M059J (cell line): ENCODE measurements at regions not wholly inside any gene's neighbourhood (a gene's known extent, or its start where the extent isn't known, plus 50 kb on each side); places are given as distances from the start of the nearest gene placed in this dataset.

Experiments used
- DNase-seq: peaks from one replicate; pipeline ENCODE4 v3.0.0-alpha.2; 2012; ENCODE audit warnings: low read depth

DNA sequence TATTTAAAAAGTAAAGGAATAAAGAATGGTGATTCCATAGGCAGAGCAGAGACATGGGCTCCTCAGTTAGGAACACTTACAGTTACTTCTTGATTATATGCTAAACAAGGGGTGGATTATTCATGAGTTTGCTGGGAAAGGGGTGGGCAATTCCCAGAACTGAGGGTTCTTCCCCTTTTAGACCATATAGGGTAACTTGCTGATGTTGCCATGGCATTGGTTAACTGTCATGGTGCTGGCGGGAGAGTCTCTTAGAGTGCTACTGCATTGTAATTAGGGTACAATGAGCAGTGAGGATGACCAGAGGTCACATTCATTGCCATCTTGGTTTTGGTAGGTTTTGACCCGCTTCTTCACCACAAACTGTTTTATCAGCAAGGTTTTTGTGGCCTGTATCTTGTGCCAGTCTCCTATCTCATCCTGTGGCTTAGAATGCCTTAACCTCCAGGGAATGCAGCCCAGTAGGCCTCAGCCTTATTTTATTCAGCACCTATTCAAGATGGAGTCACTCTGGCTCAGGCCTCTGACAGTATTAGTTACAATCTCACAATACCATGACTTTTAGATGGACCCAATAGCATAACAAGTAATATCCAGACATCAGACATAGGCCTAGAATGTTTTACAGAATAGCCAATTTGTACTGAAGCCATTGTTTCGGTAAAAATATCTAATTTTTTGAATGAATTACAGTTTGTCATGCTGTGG, 106.8 kb downstream of the ZBTB18 start:
- peak; percentile 14 for DNase-seq

DNA sequence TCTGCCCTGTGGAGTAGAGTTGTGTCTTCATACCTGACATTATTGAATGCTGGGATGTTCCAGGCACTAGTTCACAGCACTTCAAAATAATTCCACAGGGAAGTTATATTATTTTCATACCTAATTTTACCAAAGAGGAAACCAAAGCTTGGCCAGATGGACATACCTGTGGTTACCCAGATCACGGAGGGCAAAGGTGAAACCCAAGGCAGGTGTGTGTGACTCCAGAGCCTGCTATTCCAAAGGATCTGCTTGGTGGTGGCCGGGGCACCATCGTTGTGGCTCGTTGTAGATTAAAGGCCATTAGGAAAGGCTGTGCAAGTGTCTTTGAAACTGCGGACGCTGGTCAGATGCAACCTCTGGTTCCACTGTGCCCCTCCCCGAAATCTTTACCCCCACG, 108.6 kb downstream of the ZBTB18 start:
- DNase-seq: no peak

DNA sequence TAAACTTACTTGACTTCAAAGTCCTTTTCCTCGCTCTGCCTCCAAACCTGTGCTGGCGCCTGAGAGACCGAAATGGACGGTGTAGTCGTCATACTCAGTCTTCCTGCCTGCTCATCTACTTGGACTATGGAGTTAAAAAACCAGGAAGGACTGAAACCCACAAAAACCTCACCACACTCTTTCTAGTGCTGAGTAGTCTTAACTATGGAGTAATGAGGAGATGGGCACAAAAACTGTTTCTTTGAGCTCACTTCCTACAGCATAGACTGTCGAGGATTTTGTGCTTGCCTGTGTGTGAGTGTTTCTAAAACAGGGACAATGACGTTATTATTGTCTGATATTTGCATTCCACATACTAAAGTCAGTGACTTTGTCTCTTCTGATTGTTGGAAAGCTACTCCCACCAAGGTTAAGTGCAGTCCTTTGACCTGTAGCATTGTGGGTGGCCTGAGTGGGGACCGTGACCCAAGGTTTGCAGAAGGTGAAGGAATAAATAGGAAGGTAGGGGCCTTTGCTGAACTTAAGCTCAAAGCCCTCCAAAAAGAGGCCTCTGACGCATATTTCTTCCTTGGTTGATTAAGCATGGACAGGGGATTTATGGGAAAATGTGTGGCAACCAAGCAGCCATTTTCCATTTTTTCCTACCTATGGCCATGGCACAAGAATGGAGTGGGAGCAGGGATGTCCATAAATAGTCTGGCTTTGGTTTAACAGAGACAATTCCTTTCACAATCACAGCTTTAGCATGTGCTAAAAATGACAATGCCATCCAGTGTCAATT, 109.6 kb downstream of the ZBTB18 start:
- peak; percentile 18 for DNase-seq

DNA sequence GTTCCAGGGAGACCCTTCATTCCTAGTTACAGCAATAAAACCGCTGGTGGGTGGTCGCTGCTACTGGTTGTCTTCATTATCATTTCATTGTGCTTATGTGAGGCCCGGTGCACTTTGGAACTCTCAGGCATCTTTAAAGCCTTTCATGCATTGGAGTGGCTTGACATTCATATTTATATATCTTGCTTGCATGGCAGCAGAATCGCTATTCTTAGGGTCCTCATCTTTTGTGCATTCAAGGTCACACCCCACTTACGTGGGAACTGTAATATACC, 110.1 kb downstream of the ZBTB18 start:
- no peak for DNase-seq

DNA sequence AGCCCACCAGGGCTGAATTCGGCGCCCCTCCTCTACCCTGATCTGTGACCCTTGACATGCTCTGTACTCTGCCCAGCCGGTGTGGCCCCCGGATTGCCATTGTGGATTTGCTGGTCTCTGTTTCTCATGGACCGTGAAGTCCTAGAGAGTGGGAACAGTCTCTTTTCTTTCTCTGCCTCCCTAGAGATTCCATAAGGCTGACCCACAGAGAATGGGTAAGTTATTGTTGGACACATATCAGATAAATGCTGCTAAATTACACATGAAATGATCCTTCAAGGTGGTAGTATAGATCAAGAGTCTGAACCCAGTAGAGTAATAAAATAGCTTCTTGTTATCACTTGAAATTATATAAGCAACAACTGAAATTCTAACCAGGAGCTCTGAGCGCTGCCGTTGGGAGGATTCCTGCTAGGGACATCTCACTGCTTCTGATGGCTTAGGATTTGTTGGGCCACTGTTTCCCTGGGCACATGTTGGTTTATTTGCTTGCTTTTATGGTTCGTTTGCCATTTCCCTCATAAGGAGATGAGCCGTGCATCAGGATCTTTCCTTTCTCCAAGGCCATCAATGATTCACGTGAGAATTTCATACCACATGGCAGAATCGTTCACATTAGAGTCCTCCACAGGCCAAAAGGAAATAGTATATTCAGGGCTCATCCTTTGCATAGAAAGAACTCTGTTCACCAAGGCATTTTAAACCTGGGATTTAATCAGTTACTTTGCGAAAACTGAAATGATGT, 111.9 kb downstream of the ZBTB18 start:
- DNase-seq: peak; percentile 55

DNA sequence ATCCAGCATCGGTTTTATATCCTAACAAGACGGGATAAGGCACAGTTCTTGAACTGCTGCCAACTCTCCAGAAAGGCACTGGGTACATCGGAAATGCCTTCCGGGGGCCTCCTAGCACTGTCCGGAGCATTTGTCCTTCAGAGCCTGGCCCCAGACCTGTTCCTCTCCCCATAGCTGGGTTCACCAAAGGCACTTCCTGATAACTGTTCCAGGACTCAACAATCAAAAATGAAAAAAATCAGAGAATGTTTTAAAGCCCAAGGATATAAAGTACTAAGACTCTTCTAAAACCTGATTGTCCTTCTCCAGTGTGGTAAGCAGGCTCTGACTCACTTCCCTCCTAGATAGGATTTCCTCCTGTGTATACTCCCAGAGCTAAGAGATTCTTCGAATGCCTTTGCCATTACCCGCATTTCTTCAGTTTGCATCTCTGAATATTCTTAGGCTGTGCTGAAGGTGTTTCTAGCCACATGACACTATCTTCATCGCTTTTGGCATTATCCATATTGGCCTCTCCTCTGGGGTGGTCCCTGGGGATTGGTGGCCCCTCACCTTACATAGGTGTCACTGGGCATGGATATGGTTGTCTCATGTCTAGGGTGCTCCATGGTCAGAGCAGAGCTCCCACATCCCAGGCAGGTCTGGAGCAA, 112.9 kb downstream of the ZBTB18 start:
- DNase-seq: peak; percentile 99

DNA sequence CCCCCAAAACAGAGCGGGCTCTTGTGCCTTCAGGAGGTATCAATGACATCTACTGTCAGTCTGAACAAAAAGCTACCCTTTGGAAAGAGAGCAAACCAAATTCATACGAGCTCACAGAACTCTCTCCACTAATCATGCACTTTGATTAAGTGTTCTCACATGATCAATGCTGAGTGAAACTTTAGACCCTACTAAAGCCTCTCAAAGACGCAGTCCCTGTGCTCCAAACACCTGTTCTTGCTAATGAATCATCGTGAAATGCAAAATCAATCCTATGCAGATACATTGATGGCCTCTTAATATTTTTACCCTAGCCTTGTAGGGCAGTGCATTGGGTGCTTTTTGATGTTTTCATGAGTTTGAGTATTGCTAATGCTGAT, 113.4 kb downstream of the ZBTB18 start:
- DNase-seq: no peak

DNA sequence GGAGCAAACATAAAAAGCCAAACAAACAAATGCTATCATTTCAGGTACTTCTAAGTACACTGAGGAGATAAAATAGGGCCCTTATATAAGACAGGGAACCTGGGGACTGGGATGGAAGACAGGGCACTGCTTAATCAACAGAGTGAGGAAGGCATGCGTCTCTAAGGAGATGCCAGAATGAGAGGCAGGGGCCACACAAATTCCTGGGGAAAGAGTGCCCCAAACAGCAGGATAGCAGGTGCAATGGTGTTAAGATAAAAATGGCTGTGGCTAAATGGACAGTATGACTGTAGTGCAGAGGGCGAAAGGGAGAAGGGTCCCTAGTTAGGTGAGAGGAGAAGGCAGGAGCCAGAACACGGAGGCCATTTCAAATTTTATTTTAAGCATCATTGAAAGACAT, 113.9 kb downstream of the ZBTB18 start:
- no peak for DNase-seq

DNA sequence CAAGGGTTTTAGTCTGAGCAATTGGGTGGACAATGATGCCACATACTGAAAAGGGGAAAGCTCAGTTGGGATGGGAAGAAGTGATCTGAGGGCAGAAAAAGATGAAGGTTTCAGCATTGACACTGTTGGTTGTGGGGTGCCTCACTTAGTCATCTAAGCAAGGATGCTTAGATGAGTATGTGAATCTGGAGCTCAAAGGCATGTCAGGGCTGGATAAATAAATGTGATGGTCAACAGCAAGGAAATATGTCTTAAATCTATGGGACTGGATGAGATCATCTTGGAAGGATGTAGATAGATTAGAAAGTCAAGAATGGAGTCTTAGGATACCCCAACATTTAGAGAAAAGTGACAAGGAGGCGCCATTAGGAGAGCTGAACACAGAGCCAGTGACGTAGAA, 114.6 kb downstream of the ZBTB18 start:
- DNase-seq: no peak

DNA sequence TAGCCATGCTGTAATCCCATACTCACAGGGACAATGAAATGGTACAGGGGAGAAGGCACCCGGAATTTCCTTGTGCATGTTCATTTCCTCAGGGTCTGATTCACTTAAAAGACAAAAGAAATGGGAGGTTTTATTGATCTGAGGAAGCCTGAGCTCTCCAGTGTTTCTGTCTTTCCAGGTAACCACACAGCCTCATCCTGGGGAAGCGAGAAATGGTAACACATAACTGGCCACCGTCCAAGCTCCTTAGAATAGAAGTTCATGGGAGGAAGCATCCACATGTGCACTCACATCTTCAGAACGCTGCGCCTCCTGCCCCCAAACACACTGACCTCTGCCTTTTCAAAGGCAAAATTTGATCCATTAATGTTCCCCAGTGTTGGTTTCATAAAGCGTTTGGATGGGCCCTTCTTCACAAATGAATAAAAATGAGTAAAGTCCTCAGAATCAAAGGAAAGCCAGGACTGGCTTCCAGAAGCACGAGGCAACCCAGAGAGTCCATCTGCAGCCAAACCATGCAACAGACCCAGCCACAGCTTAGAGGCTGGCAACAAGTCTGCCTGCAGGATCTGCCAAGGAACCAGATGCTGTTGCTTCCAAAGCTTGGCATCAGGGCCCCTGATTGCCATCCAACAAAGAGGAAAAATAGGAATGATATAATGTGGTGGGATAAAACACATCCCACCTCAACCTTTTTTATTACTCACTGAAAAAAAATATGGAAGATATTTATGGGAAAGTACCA, 120.3 kb downstream of the ZBTB18 start:
- no peak for DNase-seq

DNA sequence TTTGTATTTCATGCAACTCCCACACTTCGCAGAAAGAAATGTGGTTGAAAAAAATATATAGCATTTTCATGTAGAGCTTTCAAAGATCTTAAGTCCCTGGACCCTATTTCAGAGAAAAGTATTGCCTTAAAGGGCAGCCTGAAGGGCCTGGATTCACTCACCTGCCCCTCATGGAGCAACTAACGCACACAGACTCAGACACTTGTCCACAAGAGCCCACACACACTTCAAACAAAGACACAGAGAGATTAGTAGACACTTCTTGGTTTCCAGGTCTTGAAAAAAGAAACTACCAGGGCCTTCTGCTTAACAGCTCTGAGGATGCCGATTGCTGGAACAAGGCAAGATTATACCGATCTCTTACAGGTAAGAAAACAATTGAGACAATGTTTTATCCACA, 122.2 kb downstream of the ZBTB18 start:
- no peak for DNase-seq

DNA sequence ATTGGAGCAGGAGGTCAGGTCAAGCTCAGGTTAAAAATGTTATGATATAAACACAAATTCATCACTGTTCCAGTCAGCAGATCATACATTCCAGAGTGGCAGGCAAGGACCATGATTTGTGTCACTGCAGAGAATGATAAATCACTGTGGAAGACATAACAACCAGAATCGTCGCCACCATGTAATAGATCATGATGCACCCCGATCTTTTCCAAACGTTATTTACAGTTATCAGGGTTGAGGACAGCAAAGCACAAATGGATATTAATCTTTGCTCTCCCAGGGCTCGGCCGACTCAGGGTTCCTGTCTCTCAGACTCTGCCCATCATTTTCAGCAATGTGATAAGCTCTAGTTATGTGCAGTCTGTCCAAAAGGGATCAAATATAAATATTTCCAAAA, 122.7 kb downstream of the ZBTB18 start:
- DNase-seq: peak; percentile 70

DNA sequence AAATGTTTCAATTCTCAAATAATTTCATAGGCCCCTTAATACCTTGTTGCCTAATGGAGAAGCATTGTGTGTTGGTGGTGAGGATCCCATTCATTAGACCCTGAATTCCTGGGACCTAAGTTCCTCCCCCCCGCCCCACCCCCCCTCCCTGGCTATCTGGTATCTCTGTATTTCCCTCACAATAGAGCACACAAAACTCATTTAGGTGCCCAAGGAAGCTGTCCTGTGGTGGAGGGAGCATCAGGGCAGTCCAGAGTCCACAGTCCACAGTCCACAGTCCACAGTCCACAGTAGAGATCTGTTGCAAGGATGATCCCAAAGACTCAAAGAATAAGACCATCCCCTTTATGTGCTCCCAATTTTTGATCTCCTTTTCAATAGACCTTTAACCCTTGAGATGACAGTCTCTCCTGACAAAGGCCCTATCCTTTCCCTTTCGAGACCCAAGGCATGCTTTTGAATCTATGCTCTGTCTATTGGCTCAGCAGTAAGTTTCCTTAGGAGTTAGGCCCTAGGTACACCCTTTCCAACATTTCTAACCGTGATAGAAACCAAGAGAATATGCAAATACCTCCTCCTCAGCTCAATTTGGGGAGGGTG, 123.9 kb downstream of the ZBTB18 start:
- no peak for DNase-seq

DNA sequence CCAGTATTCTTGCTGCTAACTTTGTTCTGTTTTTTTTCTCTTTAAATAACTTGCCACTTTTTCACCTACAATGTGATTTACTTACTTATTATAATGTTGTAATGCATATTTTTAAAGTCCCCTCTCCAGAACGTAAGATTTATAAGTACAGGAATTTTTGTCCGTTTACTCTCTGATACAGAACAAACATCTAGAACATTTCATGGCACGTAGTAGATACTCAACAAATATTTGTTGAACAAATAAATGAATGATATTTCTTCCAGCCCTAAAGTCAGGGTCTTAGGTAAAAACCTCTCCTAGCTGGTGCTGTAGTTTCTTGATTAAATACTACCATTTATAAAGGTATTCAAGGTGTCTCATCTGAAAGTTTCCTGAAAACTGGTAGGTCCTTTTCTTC, 125.1 kb downstream of the ZBTB18 start:
- DNase-seq: no peak

DNA sequence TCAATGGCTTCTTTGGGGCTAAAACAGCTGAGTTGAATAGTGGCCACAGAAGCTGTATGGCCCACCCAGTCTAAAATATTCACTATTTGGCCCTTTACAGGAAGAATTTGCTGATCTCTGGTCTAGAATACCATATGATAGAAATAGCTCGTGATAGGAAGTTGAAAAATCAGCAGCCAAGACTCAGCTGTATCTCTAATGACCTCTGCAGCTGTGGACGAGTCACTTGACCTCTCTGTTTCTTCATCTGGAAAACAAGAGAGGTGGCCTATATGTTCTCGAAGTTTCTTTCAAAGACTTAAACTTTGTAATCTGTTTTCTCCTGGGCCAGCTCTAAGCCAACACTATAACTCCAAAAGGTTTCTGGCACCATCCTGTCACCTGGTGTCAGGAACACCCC, 129.2 kb downstream of the ZBTB18 start:
- no peak for DNase-seq

DNA sequence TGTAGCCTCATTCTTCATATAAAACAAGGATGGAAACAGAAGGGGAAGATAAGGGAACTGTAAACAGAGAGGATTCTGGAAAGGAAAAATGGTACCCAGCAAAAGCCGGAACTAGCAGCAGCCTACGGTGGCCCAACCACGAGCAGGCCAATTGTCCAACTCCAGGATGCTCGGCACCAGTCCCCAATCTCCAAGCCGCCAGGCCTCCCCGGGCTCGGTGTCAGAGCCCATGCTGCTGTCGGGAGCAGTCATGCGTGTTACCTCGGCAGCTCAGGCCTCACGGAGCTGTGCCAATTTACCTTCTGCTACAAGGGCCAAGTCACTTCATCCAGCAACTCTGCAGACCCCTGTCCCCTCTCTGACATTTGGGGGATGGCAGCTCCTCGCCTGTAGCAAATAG, 130.8 kb downstream of the ZBTB18 start:
- no peak for DNase-seq

DNA sequence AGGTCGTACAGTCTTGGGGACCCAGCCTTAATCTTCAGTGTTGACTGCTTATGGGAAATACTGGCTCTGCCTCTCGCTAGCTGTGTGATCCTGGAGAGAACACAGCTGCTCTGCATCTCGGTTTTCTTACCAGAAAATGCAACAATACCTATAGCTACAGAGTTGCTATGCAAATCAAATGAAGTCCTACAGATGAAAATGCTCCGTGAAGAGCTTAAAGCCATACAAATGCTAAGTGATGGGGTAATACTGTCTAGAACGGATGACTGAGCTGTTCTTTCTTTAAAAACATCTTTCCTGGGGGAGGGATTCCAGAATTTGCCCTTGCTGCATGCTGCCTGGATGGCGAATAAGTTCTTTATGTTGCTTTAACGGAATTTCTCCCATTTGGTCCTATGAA, 132.0 kb downstream of the ZBTB18 start:
- no peak for DNase-seq

DNA sequence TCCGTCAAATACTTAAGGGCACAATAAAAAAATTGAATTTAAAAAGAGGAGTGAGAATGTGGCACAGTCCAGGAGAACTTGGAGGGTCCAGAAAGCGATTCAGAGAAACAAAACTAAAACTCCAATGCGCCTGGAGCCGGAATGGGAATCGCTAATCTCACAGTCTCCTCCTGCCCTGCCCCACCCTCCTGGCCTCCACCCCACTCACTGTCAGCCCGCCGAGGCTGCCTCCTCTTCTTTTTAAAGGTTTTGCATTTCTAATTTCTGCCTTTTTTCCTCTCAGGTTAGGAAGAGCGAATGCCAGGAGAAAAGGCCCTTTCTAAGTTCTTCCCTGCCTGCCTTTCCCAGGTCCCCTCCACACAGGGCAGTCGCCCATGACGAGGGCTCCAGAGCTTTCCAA, 135.3 kb downstream of the ZBTB18 start:
- DNase-seq: no peak

DNA sequence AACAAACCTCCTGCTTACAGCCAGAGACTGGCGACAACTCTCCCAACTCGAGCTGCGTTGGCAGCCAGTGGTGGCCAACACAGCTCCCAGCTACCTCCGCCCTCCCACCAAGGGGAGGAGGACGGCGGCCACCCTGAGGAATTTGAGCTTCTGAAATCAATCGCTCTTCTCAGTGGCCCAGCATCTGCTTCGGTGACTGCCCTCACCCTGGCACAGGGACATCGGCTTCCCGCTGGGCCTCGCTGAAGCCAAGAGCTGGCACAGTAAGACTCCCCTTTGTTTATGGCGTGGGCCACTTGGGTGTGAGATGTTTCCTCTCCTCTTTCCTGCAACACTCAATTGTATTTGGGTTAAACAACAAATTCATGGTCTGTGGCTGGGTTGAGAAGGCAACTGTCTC, 136.2 kb downstream of the ZBTB18 start:
- DNase-seq: no peak

DNA sequence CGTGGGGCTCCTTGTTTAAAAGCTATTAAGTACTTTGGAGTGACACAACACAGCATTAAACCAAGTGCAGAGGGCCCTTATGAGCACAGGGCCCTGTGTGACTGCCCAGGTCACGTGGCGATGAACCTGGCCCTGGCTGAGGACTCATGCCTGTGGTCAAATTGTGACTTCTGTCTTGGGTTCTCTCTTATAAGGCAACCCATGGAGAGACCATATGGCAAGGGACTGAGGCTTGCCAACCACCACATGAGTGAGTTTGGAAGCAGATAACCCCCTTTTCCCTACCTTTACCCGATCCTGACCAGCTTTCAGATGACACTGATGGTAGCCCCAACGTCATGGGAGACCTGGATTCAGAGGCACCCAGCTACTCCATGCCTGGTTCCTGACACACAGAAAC, 140.5 kb downstream of the ZBTB18 start:
- no peak for DNase-seq

DNA sequence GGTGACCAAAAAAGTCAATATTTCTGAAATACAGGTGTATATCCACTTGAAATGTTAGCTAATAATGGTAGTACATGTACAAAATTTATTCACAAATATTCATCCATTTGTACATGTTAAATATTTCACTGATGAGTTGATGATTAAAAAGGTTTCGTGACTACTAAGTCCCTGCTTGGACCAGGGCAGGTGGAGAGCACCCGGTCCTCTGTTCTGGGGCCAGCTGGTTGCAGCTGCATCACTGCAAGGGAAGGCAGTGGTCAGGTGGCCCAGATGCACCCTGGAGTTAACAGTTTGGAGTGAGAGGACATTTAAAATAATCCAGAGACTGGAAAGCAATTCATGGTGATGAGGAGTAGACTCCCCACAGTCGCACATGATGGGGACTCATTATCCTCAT, 141.2 kb downstream of the ZBTB18 start:
- DNase-seq: no peak
